ENCODE measurements at regions not wholly inside any gene's neighbourhood (a gene's known extent, or its start where the extent isn't known, plus 50 kb on each side); places are given as distances from the start of the nearest gene placed in this dataset.

GRCh38 chr9:78525986-78526560 is 229.1 kb downstream of the PSAT1 start:
- Mint-ChIP-seq H3K27ac (no peak overlapping the region), H3K4me3 (ENCODE audit: low read depth) (no peak overlapping the region), H3K9me3 (peaks cover 5% of the 10 kb centered on the region), H3K36me3 (ENCODE audit: low read depth) (no peaks in the 10 kb centered on the region), H3K27me3 (ENCODE audit: low read depth) (no peaks in the 10 kb centered on the region), H3K4me1 (ENCODE audit: low read depth) (no peaks in the 10 kb centered on the region)
- intact Hi-C loops (cut with micrococcal nuclease), result no loop called here
- no peak for DNase-seq (ENCODE audit: low spot score)

- no peaks in the 10 kb centered on the region for H3K4me1 Mint-ChIP-seq (ENCODE audit: low read depth)
- H3K9me3 Mint-ChIP-seq, result no peaks in the 10 kb centered on the region
- no peaks in the 10 kb centered on the region for H3K27me3 Mint-ChIP-seq (ENCODE audit: low read depth)
- intact Hi-C loops (cut with micrococcal nuclease), result no loop called here
- no peak overlapping the region for H3K4me3 Mint-ChIP-seq (ENCODE audit: low read depth)
- no peaks in the 10 kb centered on the region for H3K36me3 Mint-ChIP-seq (ENCODE audit: low read depth)
- no peak overlapping the region for H3K27ac Mint-ChIP-seq
- DNase-seq (ENCODE audit: low spot score), result no peak
Observed at GRCh38 chr9:78533500-78533899, 236.6 kb downstream of the PSAT1 start.

- H3K4me1 Mint-ChIP-seq (ENCODE audit: low read depth), result no peaks in the 10 kb centered on the region
- intact Hi-C loops (cut with micrococcal nuclease), result no loop called here
- H3K9me3 Mint-ChIP-seq, result no peaks in the 10 kb centered on the region
- no peak overlapping the region for H3K4me3 Mint-ChIP-seq (ENCODE audit: low read depth)
- no peak for DNase-seq (ENCODE audit: low spot score)
- no peak overlapping the region for H3K27ac Mint-ChIP-seq
- no peaks in the 10 kb centered on the region for H3K27me3 Mint-ChIP-seq (ENCODE audit: low read depth)
- no peaks in the 10 kb centered on the region for H3K36me3 Mint-ChIP-seq (ENCODE audit: low read depth)
Observed at GRCh38 chr9:78539188-78539587, 242.3 kb downstream of the PSAT1 start.

GRCh38 chr9:78539904-78540303 is 243.0 kb downstream of the PSAT1 start:
- DNase-seq (ENCODE audit: low spot score), result no peak
- Mint-ChIP-seq H3K9me3 (no peaks in the 10 kb centered on the region), H3K36me3 (ENCODE audit: low read depth) (no peaks in the 10 kb centered on the region), H3K4me1 (ENCODE audit: low read depth) (no peaks in the 10 kb centered on the region), H3K4me3 (ENCODE audit: low read depth) (no peak overlapping the region), H3K27ac (no peak overlapping the region), H3K27me3 (ENCODE audit: low read depth) (no peaks in the 10 kb centered on the region)
- intact Hi-C loops (cut with micrococcal nuclease), result no loop called here

- no peaks in the 10 kb centered on the region for H3K27me3 Mint-ChIP-seq (ENCODE audit: low read depth)
- no peaks in the 10 kb centered on the region for H3K36me3 Mint-ChIP-seq (ENCODE audit: low read depth)
- H3K4me1 Mint-ChIP-seq (ENCODE audit: low read depth), result no peaks in the 10 kb centered on the region
- H3K27ac Mint-ChIP-seq, result no peak overlapping the region
- DNase-seq (ENCODE audit: low spot score), result no peak
- no peak overlapping the region for H3K4me3 Mint-ChIP-seq (ENCODE audit: low read depth)
- intact Hi-C loops (cut with micrococcal nuclease), result no loop called here
- no peaks in the 10 kb centered on the region for H3K9me3 Mint-ChIP-seq
Observed at GRCh38 chr9:78541868-78542443, 245.0 kb downstream of the PSAT1 start.

GRCh38 chr9:78542491-78543181 is 245.7 kb downstream of the PSAT1 start:
- H3K27me3 Mint-ChIP-seq (ENCODE audit: low read depth), result no peaks in the 10 kb centered on the region
- H3K4me3 Mint-ChIP-seq (ENCODE audit: low read depth), result no peak overlapping the region
- DNase-seq (ENCODE audit: low spot score), result no peak
- no peak overlapping the region for H3K27ac Mint-ChIP-seq
- no peaks in the 10 kb centered on the region for H3K4me1 Mint-ChIP-seq (ENCODE audit: low read depth)
- no peaks in the 10 kb centered on the region for H3K36me3 Mint-ChIP-seq (ENCODE audit: low read depth)
- H3K9me3 Mint-ChIP-seq, result no peaks in the 10 kb centered on the region
- intact Hi-C loops (cut with micrococcal nuclease), result no loop called here

- Mint-ChIP-seq H3K4me1 (ENCODE audit: low read depth) (no peaks in the 10 kb centered on the region), H3K27ac (no peak overlapping the region), H3K27me3 (ENCODE audit: low read depth) (no peaks in the 10 kb centered on the region), H3K9me3 (no peaks in the 10 kb centered on the region), H3K36me3 (ENCODE audit: low read depth) (no peaks in the 10 kb centered on the region), H3K4me3 (ENCODE audit: low read depth) (no peak overlapping the region)
- DNase-seq (ENCODE audit: low spot score), result no peak
- intact Hi-C loops (cut with micrococcal nuclease), result no loop called here
Observed at GRCh38 chr9:78543353-78543752, 246.4 kb downstream of the PSAT1 start.

- H3K27ac Mint-ChIP-seq, result no peak overlapping the region
- H3K4me3 Mint-ChIP-seq (ENCODE audit: low read depth), result no peak overlapping the region
- no peak for DNase-seq (ENCODE audit: low spot score)
- H3K9me3 Mint-ChIP-seq, result no peaks in the 10 kb centered on the region
- no peaks in the 10 kb centered on the region for H3K27me3 Mint-ChIP-seq (ENCODE audit: low read depth)
- no peaks in the 10 kb centered on the region for H3K4me1 Mint-ChIP-seq (ENCODE audit: low read depth)
- intact Hi-C loops (cut with micrococcal nuclease), result no loop called here
- H3K36me3 Mint-ChIP-seq (ENCODE audit: low read depth), result no peaks in the 10 kb centered on the region
Observed at GRCh38 chr9:78544230-78544629, 247.3 kb downstream of the PSAT1 start.

- no peak overlapping the region for H3K4me3 Mint-ChIP-seq (ENCODE audit: low read depth)
Observed at GRCh38 chr9:78547831-78548230, 250.9 kb downstream of the PSAT1 start.

GRCh38 chr9:78548670-78549069 is 251.7 kb downstream of the PSAT1 start:
- Mint-ChIP-seq H3K9me3 (no peaks in the 10 kb centered on the region), H3K4me3 (ENCODE audit: low read depth) (no peak overlapping the region), H3K27ac (no peak overlapping the region), H3K36me3 (ENCODE audit: low read depth) (no peaks in the 10 kb centered on the region), H3K4me1 (ENCODE audit: low read depth) (no peaks in the 10 kb centered on the region), H3K27me3 (ENCODE audit: low read depth) (no peaks in the 10 kb centered on the region)
- DNase-seq (ENCODE audit: low spot score), result no peak
- intact Hi-C loops (cut with micrococcal nuclease), result no loop called here

More at GRCh38 chr9:78547831-78548230, 250.9 kb downstream of the PSAT1 start:
- Mint-ChIP-seq H3K36me3 (ENCODE audit: low read depth) (no peaks in the 10 kb centered on the region), H3K9me3 (no peaks in the 10 kb centered on the region), H3K27me3 (ENCODE audit: low read depth) (no peaks in the 10 kb centered on the region), H3K4me1 (ENCODE audit: low read depth) (no peaks in the 10 kb centered on the region), H3K27ac (no peak overlapping the region)
- no peak for DNase-seq (ENCODE audit: low spot score)
- intact Hi-C loops (cut with micrococcal nuclease), result no loop called here

- Mint-ChIP-seq H3K27me3 (ENCODE audit: low read depth) (no peaks in the 10 kb centered on the region), H3K9me3 (no peaks in the 10 kb centered on the region), H3K4me1 (ENCODE audit: low read depth) (no peaks in the 10 kb centered on the region), H3K4me3 (ENCODE audit: low read depth) (no peak overlapping the region), H3K27ac (no peak overlapping the region), H3K36me3 (ENCODE audit: low read depth) (no peaks in the 10 kb centered on the region)
- intact Hi-C loops (cut with micrococcal nuclease), result loop anchor here (10.0 kb wide), 1 partner anchor 65 kb away; no protein-coding TSS in a partner anchor
- no peak for DNase-seq (ENCODE audit: low spot score)
Observed at GRCh38 chr9:78549711-78550110, 252.8 kb downstream of the PSAT1 start.

- no peaks in the 10 kb centered on the region for H3K27me3 Mint-ChIP-seq (ENCODE audit: low read depth)
- DNase-seq (ENCODE audit: low spot score), result no peak
- H3K9me3 Mint-ChIP-seq, result no peaks in the 10 kb centered on the region
- intact Hi-C loops (cut with micrococcal nuclease), result loop anchor here (10.0 kb wide), 1 partner anchor 62 kb away; no protein-coding TSS in a partner anchor
- no peaks in the 10 kb centered on the region for H3K36me3 Mint-ChIP-seq (ENCODE audit: low read depth)
- H3K4me1 Mint-ChIP-seq (ENCODE audit: low read depth), result no peaks in the 10 kb centered on the region
- H3K27ac Mint-ChIP-seq, result no peak overlapping the region
- H3K4me3 Mint-ChIP-seq (ENCODE audit: low read depth), result no peak overlapping the region
Observed at GRCh38 chr9:78552802-78553201, 255.9 kb downstream of the PSAT1 start.

- intact Hi-C loops (cut with micrococcal nuclease), result loop anchor here (10.0 kb wide), 1 partner anchor 57 kb away; no protein-coding TSS in a partner anchor
- Mint-ChIP-seq H3K4me3 (ENCODE audit: low read depth) (no peak overlapping the region), H3K4me1 (ENCODE audit: low read depth) (no peaks in the 10 kb centered on the region), H3K27me3 (ENCODE audit: low read depth) (no peaks in the 10 kb centered on the region), H3K36me3 (ENCODE audit: low read depth) (no peaks in the 10 kb centered on the region), H3K9me3 (no peaks in the 10 kb centered on the region), H3K27ac (no peak overlapping the region)
- no peak for DNase-seq (ENCODE audit: low spot score)
Observed at GRCh38 chr9:78557540-78557939, 260.6 kb downstream of the PSAT1 start.
